Kidney tubule cell (primary cell): ENCODE measurements at regions not wholly inside any gene's neighbourhood (a gene's known extent, or its start where the extent isn't known, plus 50 kb on each side); places are given as distances from the start of the nearest gene placed in this dataset.
"Not testable (repeated sequence)": the region's sequence is repeated elsewhere in the genome, so short reads cannot be mapped to it uniquely, and the experiment has no call there.

ENCODE experiments used
- DNase-seq: peaks from one replicate; pipeline ENCODE4 v3.0.0-alpha.2; 2018; ENCODE audit warnings: low spot score

- DNase-seq: no peak
Measured at GRCh38 chr6:145073811-145074210, 661.5 kb downstream of the EPM2A start.

DNA sequence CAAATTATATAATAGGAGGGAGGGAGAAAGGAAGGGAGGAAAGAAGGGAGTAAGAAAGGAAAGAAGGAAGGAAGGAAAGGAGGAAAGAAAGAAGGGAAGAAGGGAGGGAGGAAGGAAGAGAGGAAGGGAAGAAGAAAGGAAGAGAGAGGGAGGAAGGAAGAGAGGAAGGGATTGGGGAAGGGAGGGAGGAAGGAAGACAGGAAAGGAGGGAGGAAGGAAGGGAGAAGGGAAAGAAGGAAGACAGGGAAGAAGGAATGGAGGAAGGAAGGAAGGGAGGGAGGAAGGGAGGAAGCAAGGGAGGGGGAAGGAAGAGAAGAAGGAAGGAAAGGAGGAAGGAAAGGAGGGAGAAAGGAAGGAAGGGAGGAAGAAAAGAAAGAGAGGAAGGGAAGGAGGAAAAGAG is 660.5 kb downstream of the EPM2A start:
- no peak for DNase-seq

- no peak for DNase-seq
Measured at GRCh38 chr6:145075425-145075824, 659.9 kb downstream of the EPM2A start.

DNA sequence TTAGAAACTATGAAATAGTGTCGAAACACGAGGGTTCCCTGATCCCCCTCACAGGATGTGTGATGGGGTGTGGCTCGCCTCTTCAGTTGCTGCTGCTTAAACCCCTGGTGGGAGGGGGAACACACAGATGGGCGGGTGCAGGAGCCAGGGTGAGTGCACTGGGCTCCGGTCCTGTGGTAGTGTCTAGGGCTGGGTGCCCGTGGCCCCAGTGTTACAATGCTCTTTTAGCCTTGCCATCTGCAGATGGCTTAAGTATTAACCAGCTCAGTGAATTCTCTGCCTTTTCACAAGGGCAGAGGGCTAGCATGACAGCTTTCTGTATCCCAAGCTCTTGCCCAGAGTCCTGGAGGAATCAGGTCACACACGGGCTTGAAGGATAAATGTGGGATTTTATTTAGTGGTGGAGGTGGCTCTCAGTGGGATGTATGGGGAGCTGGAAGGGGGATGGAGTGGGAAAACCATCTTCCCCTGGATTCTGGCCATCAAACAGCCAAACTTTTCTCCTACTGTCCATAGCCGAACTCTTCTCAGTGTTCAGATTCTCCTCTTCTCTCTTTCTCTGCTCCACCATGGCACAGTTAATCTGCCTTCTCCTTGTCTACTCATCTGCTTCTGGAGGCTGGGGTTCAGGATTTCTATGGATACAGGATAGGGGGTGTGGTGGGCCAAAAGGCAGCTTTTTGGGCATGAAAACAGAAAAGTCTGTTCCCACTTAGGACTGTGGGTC is 659.0 kb downstream of the EPM2A start:
- peak; percentile 43 for DNase-seq

DNA sequence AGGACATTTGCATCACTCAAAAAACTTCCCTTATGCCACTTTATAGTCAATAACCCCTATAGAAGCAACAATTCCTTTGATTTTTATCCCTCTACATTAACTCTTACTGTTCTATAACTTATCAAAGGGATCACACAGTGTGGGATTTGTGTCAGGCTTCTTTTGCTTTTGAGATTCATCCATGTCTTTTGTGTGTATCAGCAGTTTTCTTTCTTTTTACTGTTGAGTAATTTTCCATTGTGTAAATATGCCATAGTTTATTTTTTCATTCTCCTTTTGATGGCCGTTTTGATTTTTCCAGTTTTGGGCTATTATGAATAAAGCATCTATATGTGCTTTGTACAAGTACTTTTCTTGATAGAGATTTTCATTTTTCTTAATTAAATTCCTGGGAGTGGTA is 657.9 kb downstream of the EPM2A start:
- no peak for DNase-seq

DNA sequence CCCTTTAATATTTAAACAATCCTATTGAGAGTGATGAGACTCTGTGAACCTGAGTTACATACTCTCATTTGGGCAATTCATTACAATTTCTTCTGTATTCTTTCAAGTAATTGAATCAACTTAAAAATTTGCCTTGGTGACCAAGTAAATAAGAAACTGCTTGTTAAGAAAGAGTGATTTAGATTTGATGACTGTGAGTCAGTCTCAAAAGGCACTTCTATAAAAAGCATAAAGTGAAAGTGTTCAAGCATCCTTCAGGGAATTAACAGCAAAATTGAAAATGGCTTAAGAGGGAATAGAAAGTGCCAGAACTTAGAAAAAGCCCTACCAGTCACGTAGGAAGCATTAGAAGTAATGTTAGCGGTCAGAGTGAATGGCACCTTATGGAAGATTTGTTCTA is 654.7 kb downstream of the EPM2A start:
- DNase-seq: no peak

DNA sequence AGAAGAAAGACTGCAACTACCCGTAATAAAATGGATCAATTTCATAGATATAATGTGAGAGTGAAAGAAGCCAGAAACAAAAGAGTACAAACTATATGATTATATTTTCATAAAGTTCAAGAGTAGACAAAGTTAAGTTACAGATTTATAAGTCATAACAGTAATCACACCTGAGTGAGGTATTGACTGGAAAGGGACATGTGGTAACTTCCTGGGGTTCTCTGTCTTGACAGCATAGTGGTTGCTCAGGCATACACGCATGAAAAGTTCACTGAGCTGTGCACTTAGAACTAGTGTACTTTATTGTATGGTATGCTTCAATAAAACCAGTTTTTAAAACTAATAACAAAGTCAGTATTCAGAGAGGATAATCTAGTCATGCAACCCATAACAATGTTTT is 653.6 kb downstream of the EPM2A start:
- DNase-seq: no peak

- no peak for DNase-seq
Measured at GRCh38 chr6:145082359-145082758, 653.0 kb downstream of the EPM2A start.

GRCh38 chr6:145086197-145086596 is 649.1 kb downstream of the EPM2A start:
- no peak for DNase-seq

GRCh38 chr6:145087034-145087433 is 648.3 kb downstream of the EPM2A start:
- peak; percentile 71 for DNase-seq

- DNase-seq: no peak
Measured at GRCh38 chr6:145090801-145091585, 644.3 kb downstream of the EPM2A start.

DNA sequence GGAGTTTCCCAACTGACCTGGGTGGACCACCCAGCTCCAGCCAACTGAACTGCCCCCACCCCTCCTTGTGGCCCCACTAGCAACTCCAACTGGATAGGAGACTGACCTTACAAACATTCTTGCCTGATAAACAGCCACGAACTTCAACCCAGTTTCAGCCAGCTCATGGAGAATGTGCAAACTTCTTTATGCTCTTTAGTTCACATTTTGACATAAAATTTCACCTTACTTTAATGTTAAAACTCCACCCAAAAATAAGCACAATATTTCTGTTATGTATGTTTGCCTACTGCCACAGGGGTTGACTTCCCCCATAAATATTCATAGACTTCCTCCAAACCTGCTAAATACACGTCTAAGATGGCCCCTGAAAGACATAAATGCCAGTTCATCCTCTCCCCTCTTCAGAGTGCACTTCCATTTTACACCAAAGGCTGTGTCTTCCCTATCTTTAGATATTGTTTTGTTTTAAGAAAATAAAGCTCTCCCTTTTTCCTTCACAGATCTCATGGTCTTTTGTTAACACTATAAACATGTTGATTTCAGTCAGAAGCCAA is 643.7 kb downstream of the EPM2A start:
- DNase-seq: no peak

DNA sequence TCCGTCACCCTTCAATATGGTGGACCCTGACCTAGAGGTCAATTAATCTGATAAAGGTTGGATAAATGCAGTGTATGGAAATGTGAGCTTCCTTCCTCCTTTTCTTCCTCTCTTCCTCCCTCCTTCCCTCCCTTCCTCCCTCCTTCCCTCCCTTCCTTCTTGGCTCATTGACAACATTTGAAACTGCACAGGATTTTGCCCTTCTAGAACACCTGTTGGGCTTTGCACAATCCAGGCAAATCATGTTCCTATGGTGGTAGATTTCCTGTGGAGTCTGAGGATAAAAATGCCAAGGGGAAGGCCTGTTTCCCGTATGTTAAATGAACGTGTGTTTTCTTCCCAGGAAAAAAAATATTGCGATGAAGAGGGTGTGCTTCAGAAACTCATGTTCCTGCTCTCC is 642.8 kb downstream of the EPM2A start:
- no peak for DNase-seq

GRCh38 chr6:145093226-145093625 is 642.1 kb downstream of the EPM2A start:
- no peak for DNase-seq

DNA sequence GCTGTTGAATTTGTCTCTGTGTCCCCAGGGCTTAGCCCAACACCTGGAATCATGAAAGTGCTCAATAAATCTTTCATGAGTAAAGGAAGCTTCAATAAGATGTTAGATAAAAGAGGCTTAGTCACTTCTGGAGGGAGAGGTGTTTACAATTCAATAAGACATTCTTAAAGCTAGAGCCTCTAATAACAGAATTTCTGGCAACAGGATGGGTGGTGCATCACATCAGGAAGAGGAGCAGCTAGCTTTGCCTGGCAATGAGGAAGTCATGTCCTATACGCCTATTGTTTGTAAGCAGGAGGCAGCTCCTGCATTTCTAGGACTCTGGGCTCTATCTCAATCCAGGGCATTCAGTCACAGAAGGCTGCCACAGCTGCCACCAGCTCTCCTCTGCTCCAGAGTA is 638.5 kb downstream of the EPM2A start:
- DNase-seq: no peak

GRCh38 chr6:145098127-145098526 is 637.2 kb downstream of the EPM2A start:
- DNase-seq: not testable (repeated sequence)

DNA sequence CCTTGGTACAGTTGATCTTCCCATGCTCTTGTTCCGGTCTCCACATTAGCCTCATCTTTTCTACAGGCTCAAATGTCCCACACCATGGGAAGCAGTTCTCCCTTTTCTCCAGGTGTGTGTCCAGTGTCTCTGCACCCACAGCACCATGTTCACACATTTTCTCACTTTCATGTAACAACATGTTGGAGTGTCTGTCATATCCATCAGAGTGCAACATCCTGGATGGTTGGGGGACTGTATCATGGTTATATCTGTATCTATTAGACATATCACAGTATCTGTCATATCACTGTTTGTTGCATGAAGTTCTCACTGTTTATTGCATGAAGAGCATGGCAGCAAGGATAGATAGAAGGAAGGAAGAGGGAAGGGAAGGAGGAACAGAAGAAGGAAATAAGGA is 635.6 kb downstream of the EPM2A start:
- DNase-seq: no peak

GRCh38 chr6:145110109-145110508 is 625.2 kb downstream of the EPM2A start:
- DNase-seq: peak; percentile 57

- peak; percentile 10 for DNase-seq
Measured at GRCh38 chr6:145111407-145111806, 623.9 kb downstream of the EPM2A start.

GRCh38 chr6:145112711-145113148 is 622.6 kb downstream of the EPM2A start:
- DNase-seq: peak; percentile 17

GRCh38 chr6:145115638-145116037 is 619.7 kb downstream of the EPM2A start:
- no peak for DNase-seq

- DNase-seq: peak; percentile 37
Measured at GRCh38 chr6:145116591-145117178, 618.6 kb downstream of the EPM2A start.

DNA sequence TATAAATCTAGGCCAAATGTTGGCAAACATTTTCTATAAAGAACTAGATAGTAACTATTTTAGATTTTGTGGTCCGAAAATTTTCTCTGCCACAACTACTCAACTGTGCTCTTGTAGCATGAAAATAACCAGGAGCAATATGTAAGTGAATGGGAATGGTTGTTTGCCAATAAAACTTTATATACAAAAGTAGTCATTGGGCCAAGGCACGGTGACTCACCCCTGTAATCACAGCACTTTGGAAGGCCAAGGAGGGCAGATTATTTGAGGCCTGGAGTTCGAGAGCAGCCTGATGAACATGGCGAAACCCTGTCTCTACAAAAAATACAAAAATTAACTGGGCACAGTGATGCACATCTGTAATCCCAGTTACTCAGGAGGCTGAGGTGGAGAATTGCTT is 617.1 kb downstream of the EPM2A start:
- DNase-seq: no peak
